HG03066 (cell line): ENCODE measurements at regions not wholly inside any gene's neighbourhood (a gene's known extent, or its start where the extent isn't known, plus 50 kb on each side); places are given as distances from the start of the nearest gene placed in this dataset.

Experiments
- ATAC-seq: cut with Tn5 transposase; IDR thresholded peaks from one replicate; pipeline ENCODE4 v1.9.1; 2021; ENCODE audit warnings: low read depth; ENCODE audit not compliant: unreplicated experiment

- ATAC-seq = no peak
These were observed 135.5 kb upstream of the SPACA1 start for GRCh38 chr6:87912102-87912501.

GRCh38 chr6:87909849-87910248 is 137.8 kb upstream of the SPACA1 start:
- no peak for ATAC-seq

GRCh38 chr6:87908978-87909811 is 138.4 kb upstream of the SPACA1 start:
- no peak for ATAC-seq

- ATAC-seq = no peak
These were observed 140.1 kb upstream of the SPACA1 start for GRCh38 chr6:87907521-87907920.

- peak; percentile 83 for ATAC-seq
These were observed 142.5 kb upstream of the SPACA1 start for GRCh38 chr6:87905101-87905641.

GRCh38 chr6:87904011-87904410 is 143.6 kb upstream of the SPACA1 start:
- ATAC-seq = no peak

- ATAC-seq = no peak
These were observed 144.3 kb upstream of the SPACA1 start for GRCh38 chr6:87903323-87903722.

- ATAC-seq = no peak
These were observed 145.3 kb upstream of the SPACA1 start for GRCh38 chr6:87902383-87902782.

- ATAC-seq = no peak
These were observed 146.0 kb upstream of the SPACA1 start for GRCh38 chr6:87901613-87902012.

- no peak for ATAC-seq
These were observed 147.4 kb upstream of the SPACA1 start for GRCh38 chr6:87900160-87900698.

GRCh38 chr6:87899499-87900147 is 148.0 kb upstream of the SPACA1 start:
- no peak for ATAC-seq

GRCh38 chr6:87897663-87898062 is 150.0 kb upstream of the SPACA1 start:
- no peak for ATAC-seq

- no peak for ATAC-seq
These were observed 150.6 kb upstream of the SPACA1 start for GRCh38 chr6:87897013-87897412.

- no peak for ATAC-seq
These were observed 160.4 kb upstream of the SPACA1 start for GRCh38 chr6:87887266-87887665.

- no peak for ATAC-seq
These were observed 163.4 kb upstream of the SPACA1 start for GRCh38 chr6:87884203-87884602.

- no peak for ATAC-seq
These were observed 166.2 kb upstream of the SPACA1 start for GRCh38 chr6:87881342-87881895.

- no peak for ATAC-seq
These were observed 168.3 kb upstream of the SPACA1 start for GRCh38 chr6:87879132-87879861.

- no peak for ATAC-seq
These were observed 171.9 kb upstream of the SPACA1 start for GRCh38 chr6:87875781-87876180.

GRCh38 chr6:87873556-87873955 is 171.5 kb upstream of the AKIRIN2 start:
- ATAC-seq = no peak

- ATAC-seq = no peak
These were observed 168.5 kb upstream of the AKIRIN2 start for GRCh38 chr6:87870556-87870955.
